GM12878 (cell line): ENCODE measurements at regions not wholly inside any gene's neighbourhood (a gene's known extent, or its start where the extent isn't known, plus 50 kb on each side); places are given as distances from the start of the nearest gene placed in this dataset.

Experiments used
- ATAC-seq: fragments of 200-7000 bp; cut with Tn5 transposase; 3 replicates; pipeline ENCODE4 v1.9.1; 2020; ENCODE audit warnings: mild to moderate bottlenecking, moderate library complexity
- BruUV-seq: library from RNA; stranded (reverse); fragments of 400-500 nt; replicated peaks from 2 replicates; lab custom pipeline; 2021; lab: Mats Ljungman, UMichigan
- CTCF ChIA-PET: fragments of 300-600 bp; sonication (Branson Sonifier 250); formaldehyde crosslinking; extraction: SDS; loops from one replicate; lab custom pipeline; 2021; ENCODE audit warnings: inconsistent platforms; lab: Yijun Ruan, JAX
- POLR2A ChIA-PET: fragments of 350-600 bp; formaldehyde crosslinking; extraction: SDS; loops from one replicate; lab custom pipeline; 2021; ENCODE audit warnings: inconsistent platforms; lab: Charles Lee
- RAD21 ChIA-PET: fragments of 300-600 bp; sonication (Branson Sonifier 250); formaldehyde crosslinking; loops from one replicate; lab custom pipeline; 2023; ENCODE audit warnings: antibody characterized with exemption; ENCODE audit not compliant: unreplicated experiment; lab: Charles Lee
- SMC1A ChIA-PET: fragments of 300-600 bp; sonication (Branson Sonifier 250); formaldehyde crosslinking; loops from one replicate; lab custom pipeline; 2023; ENCODE audit not compliant: unreplicated experiment, uncharacterized antibody; lab: Charles Lee
- DNase-seq: peaks from one replicate; pipeline ENCODE4 v3.0.0-alpha.2; 2011; ENCODE audit warnings: low read depth, low spot score
- FAIRE-seq: peaks from 3 replicates; lab custom pipeline; 2011; peaks lifted over from hg19 to GRCh38; lab: Jason Lieb, UNC
- H2AFZ ChIP-seq: 2 replicates; pipeline ENCODE4 v1.6.0; 2011; ENCODE audit warnings: low read depth, low read length, control low read depth; ENCODE audit not compliant: control insufficient read depth
- H3K27ac ChIP-seq: 2 replicates; pipeline ENCODE4 v1.5.1; 2011; ENCODE audit warnings: control low read depth; ENCODE audit not compliant: control insufficient read depth, insufficient read depth
- H3K27me3 ChIP-seq, 2 experiments: replicated peaks in 1 of 2; 2 replicates each; pipeline versions ENCODE4 v1.6.0 to v1.6.1; 2011; ENCODE audit warnings: low read length in 1 of 2; ENCODE audit not compliant: control insufficient read depth in 2 of 2, insufficient read depth in 2 of 2
- H3K36me3 ChIP-seq, 2 experiments: 2 replicates each; pipeline ENCODE4 v1.5.1; 2011; ENCODE audit warnings: low read length in 1 of 2; ENCODE audit not compliant: control insufficient read depth in 2 of 2, insufficient read depth in 2 of 2
- H3K4me1 ChIP-seq: 2 replicates; pipeline ENCODE4 v1.6.1; 2011; ENCODE audit warnings: mild to moderate bottlenecking, low read length, moderate library complexity, mixed read lengths; ENCODE audit not compliant: control insufficient read depth, insufficient read depth
- H3K4me2 ChIP-seq: 2 replicates; pipeline ENCODE4 v1.6.0; 2011; ENCODE audit warnings: control low read depth; ENCODE audit not compliant: control insufficient read depth, insufficient read depth
- H3K4me3 ChIP-seq: fragments of 200-600 bp; sonication (generic); 2 replicates; pipeline ENCODE4 v1.5.1; 2016
- H3K79me2 ChIP-seq: 2 replicates; pipeline ENCODE4 v1.6.0; 2011; ENCODE audit warnings: low read length; ENCODE audit not compliant: control insufficient read depth, insufficient read depth
- H3K9ac ChIP-seq: 2 replicates; pipeline ENCODE4 v1.8.0; 2011; ENCODE audit warnings: low read length, control low read depth, mixed read lengths; ENCODE audit not compliant: control insufficient read depth, insufficient read depth
- H3K9me3 ChIP-seq: replicated peaks from 3 replicates; pipeline ENCODE4 v1.5.1; 2011; ENCODE audit warnings: mild to moderate bottlenecking, low read length; ENCODE audit not compliant: control insufficient read depth, insufficient read depth
- H4K20me1 ChIP-seq: 2 replicates; pipeline ENCODE4 v1.6.0; 2011; ENCODE audit not compliant: control insufficient read depth, insufficient read depth
- BHLHE40 ChIP-seq, 2 experiments: fragments of 450-650 bp in 1 of 2; IDR thresholded peaks; 2 replicates each; pipeline ENCODE4 v1.6.1; 2011 to 2017; ENCODE audit warnings: low read depth in 2 of 2, borderline replicate concordance in 1 of 2, improper control_type of control experiment in 1 of 2, low read length in 1 of 2, mild to moderate bottlenecking in 1 of 2
- CBX3 ChIP-seq: fragments of 200-600 bp; sonication (generic); IDR thresholded peaks from 2 replicates; pipeline ENCODE4 v1.6.1; 2016; ENCODE audit warnings: low read depth, borderline replicate concordance
- EGR1 ChIP-seq, 2 experiments: IDR thresholded peaks; 1 replicate in 1 of 2; 2 replicates in 1 of 2; pipeline ENCODE4 v1.6.1; 2011 to 2012; ENCODE audit warnings: low read depth in 2 of 2, low read length in 2 of 2, borderline replicate concordance in 1 of 2, mild to moderate bottlenecking in 1 of 2, moderate library complexity in 1 of 2
- FOS ChIP-seq: IDR thresholded peaks from 3 replicates; pipeline ENCODE4 v1.6.1; 2011; ENCODE audit warnings: borderline replicate concordance; ENCODE audit not compliant: insufficient read length; ENCODE audit errors: extremely low read depth
- GATAD2B ChIP-seq: fragments of 450-650 bp; conservative IDR thresholded peaks from 2 replicates; pipeline ENCODE4 v1.6.1; 2017; ENCODE audit warnings: low read depth, mild to moderate bottlenecking, moderate library complexity
- IRF3 ChIP-seq: fragments of 450-650 bp; IDR thresholded peaks from 2 replicates; pipeline ENCODE4 v1.6.1; 2014; ENCODE audit warnings: mild to moderate bottlenecking
- PAX8 ChIP-seq: fragments of 450-650 bp; IDR thresholded peaks from 2 replicates; pipeline ENCODE4 v1.6.1; 2017; ENCODE audit warnings: mild to moderate bottlenecking, moderate library complexity
- RFX5 ChIP-seq: IDR thresholded peaks from 2 replicates; pipeline ENCODE4 v1.6.1; 2011; ENCODE audit warnings: low read depth, low read length, improper control_type of control experiment
- SREBF1 ChIP-seq: IDR thresholded peaks from 2 replicates; pipeline ENCODE4 v1.6.1; 2012; ENCODE audit warnings: mild to moderate bottlenecking, low read length
- TCF7 ChIP-seq: IDR thresholded peaks from 2 replicates; pipeline ENCODE4 v1.6.1; 2014; ENCODE audit warnings: antibody characterized with exemption, borderline replicate concordance
- WGBS: methylation state at CpG from one replicate; pipeline ENCODE4 v1.1.6; 2016; ENCODE audit warnings: low lambda C conversion rate; ENCODE audit not compliant: insufficient replicate concordance, insufficient coverage; ENCODE audit errors: missing lambda C conversion rate; 5-methylcytosine and 5-hydroxymethylcytosine counted together
- in situ Hi-C: fragments of 300-500 bp; cut with MboI; formaldehyde crosslinking; loops from 9 replicates; pipeline ENCODE4 v1.14.3; 2018; ENCODE audit warnings: mixed read lengths
- intact Hi-C: fragments of 100-400 bp; cut with micrococcal nuclease; formaldehyde crosslinking; loops from one replicate; pipeline ENCODE4 v1.14.2; 2022; ENCODE audit not compliant: unreplicated experiment
- TF ChIP-seq, protein P1 (sequence below): IDR thresholded peaks from 2 replicates; pipeline ENCODE4 v1.6.1; 2011; ENCODE audit warnings: borderline replicate concordance, low read depth, mild to moderate bottlenecking, moderate library complexity, mixed read lengths, low read length; ENCODE audit not compliant: insufficient read depth; ENCODE audit errors: extremely low read length
- TF ChIP-seq, protein P2 (sequence below): fragments of 150-350 bp; IDR thresholded peaks from 2 replicates; pipeline ENCODE4 v1.6.1; 2016; ENCODE audit warnings: low read depth, low read length
- TF ChIP-seq, protein P3 (sequence below): IDR thresholded peaks from 2 replicates; pipeline ENCODE4 v1.6.1; 2012; ENCODE audit warnings: low read depth, low read length, improper control_type of control experiment

GRCh38 chr4:155565776-155566175 is 100.9 kb upstream of the GUCY1A1 start:
- Histone ChIP-seq H3K9ac (no peak overlapping the region), H3K36me3 (no peaks in the 10 kb centered on the region), H3K4me1 (no peaks in the 10 kb centered on the region), H2AFZ (no peak overlapping the region), H3K4me3 (no peak overlapping the region), H3K27ac (no peak overlapping the region), H3K27me3 (no peaks in the 10 kb centered on the region), H4K20me1 (no peaks in the 10 kb centered on the region), H3K79me2 (no peaks in the 10 kb centered on the region), H3K9me3 (no peaks in the 10 kb centered on the region), H3K4me2 (no peak overlapping the region)
- intact Hi-C loops, result no loop called here
- FAIRE-seq (no peak), ATAC-seq (no peak), DNase-seq (no peak)
- in situ Hi-C loops, result no loop called here
- 0% methylated on average over 2 of the region's 2 CpGs for WGBS
- SMC1A ChIA-PET, result no interaction called here
- BruUV-seq, result no TSS peak
- POLR2A ChIA-PET, result no interaction called here
- RAD21 ChIA-PET, result interaction anchor here (1.4 kb wide), 1 partner anchor 101 kb away, joined by 3 read pairs; the partner anchor contains the start of gene GUCY1A1
- TF ChIP-seq TCF7, result no peak
- no peak for TF ChIP-seq FOS
- TF ChIP-seq RFX5, result no peak
- no peak for TF ChIP-seq PAX8
- no peak for TF ChIP-seq CBX3
- no peak for TF ChIP-seq BHLHE40 (IDR thresholded peaks at IDR 0.05; ENCODE audit: borderline replicate concordance in 1 of 2, low read depth in 2 of 2, low read length in 1 of 2)
- TF ChIP-seq, protein P1, sequence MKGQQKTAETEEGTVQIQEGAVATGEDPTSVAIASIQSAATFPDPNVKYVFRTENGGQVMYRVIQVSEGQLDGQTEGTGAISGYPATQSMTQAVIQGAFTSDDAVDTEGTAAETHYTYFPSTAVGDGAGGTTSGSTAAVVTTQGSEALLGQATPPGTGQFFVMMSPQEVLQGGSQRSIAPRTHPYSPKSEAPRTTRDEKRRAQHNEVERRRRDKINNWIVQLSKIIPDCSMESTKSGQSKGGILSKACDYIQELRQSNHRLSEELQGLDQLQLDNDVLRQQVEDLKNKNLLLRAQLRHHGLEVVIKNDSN, result no peak
- CTCF ChIA-PET, result no interaction called here

- no peak overlapping the region for H3K9ac ChIP-seq
- ChIA-PET POLR2A (no interaction called here), SMC1A (no interaction called here), CTCF (interaction anchor here (0.7 kb wide), 1 partner anchor 12 kb away, joined by 5 read pairs; no protein-coding TSS in a partner anchor), RAD21 (interaction anchor here (1.4 kb wide), 1 partner anchor 101 kb away, joined by 3 read pairs; the partner anchor contains the start of gene GUCY1A1)
- no peaks in the 10 kb centered on the region for H3K9me3 ChIP-seq
- no peaks in the 10 kb centered on the region for H3K27me3 ChIP-seq
- no peak overlapping the region for H2AFZ ChIP-seq
- no peaks in the 10 kb centered on the region for H4K20me1 ChIP-seq
- no peak for FAIRE-seq
- DNase-seq, result no peak
- intact Hi-C loops, result no loop called here
- ATAC-seq, result no peak
- in situ Hi-C loops, result no loop called here
- no peaks in the 10 kb centered on the region for H3K4me1 ChIP-seq
- H3K4me3 ChIP-seq, result no peak overlapping the region
- H3K36me3 ChIP-seq, result no peaks in the 10 kb centered on the region
- WGBS, result 0% methylated on average over 1 of the region's 1 CpG
- H3K79me2 ChIP-seq, result no peaks in the 10 kb centered on the region
- H3K27ac ChIP-seq, result no peak overlapping the region
- H3K4me2 ChIP-seq, result no peak overlapping the region
- no TSS peak for BruUV-seq
- TF ChIP-seq GATAD2B (no peak), EGR1 (IDR thresholded peaks at IDR 0.05; ENCODE audit: borderline replicate concordance in 1 of 2, low read depth in 2 of 2, low read length in 2 of 2) (no peak), SREBF1 (no peak), IRF3 (no peak)
- TF ChIP-seq, protein P2, sequence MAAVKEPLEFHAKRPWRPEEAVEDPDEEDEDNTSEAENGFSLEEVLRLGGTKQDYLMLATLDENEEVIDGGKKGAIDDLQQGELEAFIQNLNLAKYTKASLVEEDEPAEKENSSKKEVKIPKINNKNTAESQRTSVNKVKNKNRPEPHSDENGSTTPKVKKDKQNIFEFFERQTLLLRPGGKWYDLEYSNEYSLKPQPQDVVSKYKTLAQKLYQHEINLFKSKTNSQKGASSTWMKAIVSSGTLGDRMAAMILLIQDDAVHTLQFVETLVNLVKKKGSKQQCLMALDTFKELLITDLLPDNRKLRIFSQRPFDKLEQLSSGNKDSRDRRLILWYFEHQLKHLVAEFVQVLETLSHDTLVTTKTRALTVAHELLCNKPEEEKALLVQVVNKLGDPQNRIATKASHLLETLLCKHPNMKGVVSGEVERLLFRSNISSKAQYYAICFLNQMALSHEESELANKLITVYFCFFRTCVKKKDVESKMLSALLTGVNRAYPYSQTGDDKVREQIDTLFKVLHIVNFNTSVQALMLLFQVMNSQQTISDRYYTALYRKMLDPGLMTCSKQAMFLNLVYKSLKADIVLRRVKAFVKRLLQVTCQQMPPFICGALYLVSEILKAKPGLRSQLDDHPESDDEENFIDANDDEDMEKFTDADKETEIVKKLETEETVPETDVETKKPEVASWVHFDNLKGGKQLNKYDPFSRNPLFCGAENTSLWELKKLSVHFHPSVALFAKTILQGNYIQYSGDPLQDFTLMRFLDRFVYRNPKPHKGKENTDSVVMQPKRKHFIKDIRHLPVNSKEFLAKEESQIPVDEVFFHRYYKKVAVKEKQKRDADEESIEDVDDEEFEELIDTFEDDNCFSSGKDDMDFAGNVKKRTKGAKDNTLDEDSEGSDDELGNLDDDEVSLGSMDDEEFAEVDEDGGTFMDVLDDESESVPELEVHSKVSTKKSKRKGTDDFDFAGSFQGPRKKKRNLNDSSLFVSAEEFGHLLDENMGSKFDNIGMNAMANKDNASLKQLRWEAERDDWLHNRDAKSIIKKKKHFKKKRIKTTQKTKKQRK, result no peak
- TF ChIP-seq, protein P3, sequence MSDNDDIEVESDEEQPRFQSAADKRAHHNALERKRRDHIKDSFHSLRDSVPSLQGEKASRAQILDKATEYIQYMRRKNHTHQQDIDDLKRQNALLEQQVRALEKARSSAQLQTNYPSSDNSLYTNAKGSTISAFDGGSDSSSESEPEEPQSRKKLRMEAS, result no peak
Measured at GRCh38 chr4:155565330-155565729, 101.3 kb upstream of the GUCY1A1 start.
